ENCODE measurements at regions not wholly inside any gene's neighbourhood (a gene's known extent, or its start where the extent isn't known, plus 50 kb on each side); places are given as distances from the start of the nearest gene placed in this dataset.

DNA sequence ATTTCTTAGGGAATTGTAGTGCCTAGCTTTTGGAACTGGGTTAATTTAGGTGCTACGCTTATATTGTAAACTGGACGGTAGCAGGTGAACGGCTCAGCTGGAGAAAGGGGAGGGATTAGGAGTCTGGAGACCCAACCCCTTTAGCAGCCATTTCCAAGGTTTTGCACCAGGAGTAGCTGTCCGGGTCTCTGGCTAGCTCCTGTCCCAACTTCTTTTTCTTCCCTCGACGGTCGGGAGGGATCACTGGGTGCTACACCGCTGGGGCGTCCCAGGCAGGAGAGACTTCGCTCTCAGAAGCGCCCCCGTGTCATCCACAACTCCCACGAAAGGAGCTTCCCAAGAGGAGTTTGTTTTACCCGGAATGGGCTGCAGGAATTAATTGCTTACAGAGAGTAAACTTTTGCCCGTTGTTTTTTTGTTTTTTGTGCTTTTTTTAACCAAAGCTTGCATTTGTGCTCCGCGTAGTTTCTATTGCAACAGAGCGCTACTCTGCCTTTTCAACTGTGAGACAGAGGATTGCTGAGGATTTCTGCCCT, 1640.9 kb upstream of the C9orf72 start:
- Histone ChIP-seq H3K4me1 (peaks cover 8 to 40% (median 14%) of the 10 kb centered on the region in 3 donors), H3K36me3 (no peaks in the 10 kb centered on the region), H3K27ac (no peak overlapping the region), H3K27me3 (peaks cover 0 to 65% (median 11%) of the 10 kb centered on the region in 4 donors), H3K4me3 (peak overlapping the region; percentile 17 to 59 (median 39)), H3K9me3 (no peaks in the 10 kb centered on the region)
- TF ChIP-seq POLR2A (IDR thresholded peaks at IDR 0.05) (no peak), CTCF (IDR thresholded peaks at IDR 0.05) (no peak)
- WGBS, 2 donors, result 2 to 4% methylated on average over 16 to 18 of the region's 18 CpGs
- intact Hi-C loops (cut with DNase I), result no loop called here
- no peak for DNase-seq

DNA sequence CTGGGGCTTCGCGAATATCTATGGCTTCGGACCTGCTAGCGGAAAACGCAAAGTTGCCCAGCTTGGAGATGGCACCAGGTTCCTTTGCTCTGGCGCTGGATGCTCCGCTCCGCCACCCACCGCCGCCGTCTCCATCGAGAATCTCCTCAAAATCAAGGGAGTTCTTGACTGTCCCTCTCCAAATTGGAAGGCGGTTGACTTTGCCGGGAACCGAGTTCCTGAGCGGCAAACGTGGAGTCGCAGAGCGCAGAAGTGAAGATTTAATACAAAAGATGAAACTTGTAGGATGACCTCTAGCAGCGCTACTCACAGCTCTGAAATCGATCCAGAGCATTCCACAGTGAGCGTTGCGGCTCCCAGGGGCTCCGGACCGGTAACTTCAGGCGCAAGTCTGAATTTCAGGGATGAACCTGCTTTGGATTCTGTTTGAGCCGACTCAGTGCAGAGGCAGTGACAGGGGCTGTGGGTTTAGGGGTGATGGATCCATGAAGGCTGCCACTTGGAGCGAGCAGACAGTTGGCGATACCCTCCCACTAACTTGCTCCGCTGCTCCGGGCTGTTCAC, 1641.5 kb upstream of the C9orf72 start:
- intact Hi-C loops (cut with DNase I), result no loop called here
- Histone ChIP-seq H3K27me3 (peaks cover 0 to 65% (median 11%) of the 10 kb centered on the region in 4 donors), H3K4me3 (peak overlapping the region; percentile 17 to 59 (median 39)), H3K9me3 (no peaks in the 10 kb centered on the region), H3K27ac (no peak overlapping the region), H3K4me1 (peaks cover 8 to 40% (median 14%) of the 10 kb centered on the region in 3 donors), H3K36me3 (no peaks in the 10 kb centered on the region)
- TF ChIP-seq CTCF (IDR thresholded peaks at IDR 0.05) (no peak), POLR2A (IDR thresholded peaks at IDR 0.05) (no peak)
- WGBS, 2 donors, result 2 to 5% methylated on average over 12 to 19 of the region's 31 CpGs
- no peak for DNase-seq

GRCh38 chr9:29217966-29218365, 1644.7 kb upstream of the C9orf72 start:
- no peaks in the 10 kb centered on the region for H3K36me3 ChIP-seq
- H3K4me3 ChIP-seq, result no peak overlapping the region
- H3K9me3 ChIP-seq, result no peaks in the 10 kb centered on the region
- H3K27ac ChIP-seq, result no peak overlapping the region
- no peak for TF ChIP-seq CTCF (IDR thresholded peaks at IDR 0.05)
- no peak for TF ChIP-seq POLR2A (IDR thresholded peaks at IDR 0.05)
- H3K4me1 ChIP-seq, result peaks cover 4 to 24% (median 8%) of the 10 kb centered on the region in 3 donors
- peaks cover 0 to 45% (median 10%) of the 10 kb centered on the region in 4 donors for H3K27me3 ChIP-seq
- intact Hi-C loops (cut with DNase I), result no loop called here
- WGBS, 2 donors, result 82 to 84% methylated on average over 1 of the region's 1 CpG
- no peak for DNase-seq

GRCh38 chr9:29220596-29221251, 1647.4 kb upstream of the C9orf72 start:
- Histone ChIP-seq H3K4me1 (no peaks in the 10 kb centered on the region), H3K36me3 (no peaks in the 10 kb centered on the region), H3K4me3 (no peak overlapping the region), H3K27me3 (peaks cover 0 to 17% (median 0%) of the 10 kb centered on the region in 4 donors), H3K9me3 (no peaks in the 10 kb centered on the region), H3K27ac (no peak overlapping the region)
- intact Hi-C loops (cut with DNase I), result no loop called here
- whole genome bisulfite sequencing, 2 donors, result 39 to 55% methylated on average over 2 of the region's 2 CpGs
- no peak for DNase-seq
- TF ChIP-seq CTCF (IDR thresholded peaks at IDR 0.05), result no peak
- no peak for TF ChIP-seq POLR2A (IDR thresholded peaks at IDR 0.05)

- no peak for DNase-seq
- intact Hi-C loops (cut with DNase I), result no loop called here
Observed at GRCh38 chr9:29228558-29228957, 1655.3 kb upstream of the C9orf72 start.

More at GRCh38 chr9:29228558-29228957, 1655.3 kb upstream of the C9orf72 start:
- Histone ChIP-seq H3K4me3 (no peak overlapping the region), H3K27me3 (no peaks in the 10 kb centered on the region), H3K9me3 (no peaks in the 10 kb centered on the region), H3K36me3 (no peaks in the 10 kb centered on the region), H3K4me1 (no peaks in the 10 kb centered on the region), H3K27ac (no peak overlapping the region)
- 53 to 62% methylated on average over 2 of the region's 2 CpGs for WGBS, 2 donors
- no peak for TF ChIP-seq POLR2A (IDR thresholded peaks at IDR 0.05)
- no peak for TF ChIP-seq CTCF (IDR thresholded peaks at IDR 0.05)
